HL-60/S4 (cell line): ENCODE measurements at regions not wholly inside any gene's neighbourhood (a gene's known extent, or its start where the extent isn't known, plus 50 kb on each side); places are given as distances from the start of the nearest gene placed in this dataset.

Experiments used
- in situ Hi-C: fragments of 300-500 bp; cut with MboI; formaldehyde crosslinking; loops from 2 replicates; pipeline ENCODE4 v1.14.3; 2022; ENCODE audit warnings: low sequenced_read_pairs

DNA sequence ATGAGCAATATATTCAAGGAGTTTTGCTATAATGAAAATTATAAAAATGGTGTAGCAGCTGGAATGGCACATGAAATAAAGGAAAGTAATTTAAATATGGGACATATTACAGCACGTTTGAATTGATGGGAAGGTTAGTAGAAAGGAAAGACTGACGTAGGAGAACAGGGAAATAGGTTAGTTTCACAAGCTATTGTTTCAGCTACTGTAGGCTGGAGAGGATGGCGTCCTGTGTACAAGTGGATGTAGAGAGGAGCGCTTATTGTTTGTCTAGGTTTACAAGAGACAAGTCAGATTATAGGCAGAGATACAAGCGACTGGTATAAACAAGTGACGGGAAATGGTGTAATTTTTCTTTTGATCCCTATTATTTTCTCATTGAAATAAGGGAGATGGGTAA lies 431.2 kb upstream of the PDE3A start:
- in situ Hi-C loops: no loop called here

DNA sequence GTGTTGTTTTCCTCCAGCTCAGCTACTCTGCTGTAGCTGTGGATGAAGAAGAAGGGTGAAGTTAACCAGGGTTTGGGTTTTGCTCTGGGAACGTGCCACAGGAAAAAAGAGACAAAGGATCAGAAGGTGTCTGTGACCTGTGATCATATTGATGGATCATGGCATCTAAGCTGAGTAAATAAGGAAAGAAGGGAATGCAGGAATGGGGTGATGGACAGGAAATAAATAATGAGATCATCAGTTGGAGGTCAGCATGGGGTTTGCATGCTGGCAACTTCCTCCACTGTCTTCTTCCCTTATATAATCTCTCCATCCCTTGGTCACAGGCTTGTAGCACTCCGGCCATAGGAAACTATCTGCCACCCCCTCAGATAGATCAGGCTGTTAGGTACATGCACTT lies 430.3 kb upstream of the PDE3A start:
- in situ Hi-C loops: no loop called here

DNA sequence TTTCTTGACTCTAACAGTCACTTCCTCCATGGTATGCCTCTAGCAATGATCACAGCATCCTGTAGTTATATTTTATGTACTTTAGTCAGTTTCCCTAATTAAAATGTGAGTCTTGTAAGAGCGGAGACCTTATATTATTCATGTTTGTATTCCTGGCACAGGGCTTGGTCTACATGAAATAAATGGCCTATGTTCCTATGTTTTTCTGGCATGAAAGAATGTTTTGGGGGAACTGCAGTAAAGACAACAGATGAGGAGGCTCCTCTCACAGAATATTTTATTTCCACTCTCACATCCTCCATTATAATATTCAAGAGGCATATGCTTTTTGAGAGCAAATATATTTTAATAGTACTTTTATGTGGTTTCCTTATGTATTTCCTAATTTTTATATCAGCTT lies 429.8 kb upstream of the PDE3A start:
- in situ Hi-C loops: no loop called here

DNA sequence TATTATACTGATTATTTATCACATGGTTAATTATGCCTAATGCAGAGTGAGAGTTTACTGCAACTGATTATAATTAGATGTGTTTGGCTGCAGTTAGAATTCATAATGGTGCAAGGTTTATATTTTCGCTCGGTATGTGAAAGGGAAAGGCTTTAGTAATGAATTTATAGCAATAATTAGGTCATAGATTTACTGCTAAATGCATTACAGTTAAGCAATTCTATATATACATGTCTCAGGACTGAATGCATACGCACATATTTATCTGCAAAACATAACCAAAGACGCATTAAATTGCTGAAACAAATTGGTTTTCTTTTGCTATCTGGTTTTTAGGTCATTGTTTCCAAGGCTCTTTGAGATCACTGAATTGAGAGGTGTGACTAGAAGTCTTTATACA lies 428.1 kb upstream of the PDE3A start:
- in situ Hi-C loops: no loop called here

DNA sequence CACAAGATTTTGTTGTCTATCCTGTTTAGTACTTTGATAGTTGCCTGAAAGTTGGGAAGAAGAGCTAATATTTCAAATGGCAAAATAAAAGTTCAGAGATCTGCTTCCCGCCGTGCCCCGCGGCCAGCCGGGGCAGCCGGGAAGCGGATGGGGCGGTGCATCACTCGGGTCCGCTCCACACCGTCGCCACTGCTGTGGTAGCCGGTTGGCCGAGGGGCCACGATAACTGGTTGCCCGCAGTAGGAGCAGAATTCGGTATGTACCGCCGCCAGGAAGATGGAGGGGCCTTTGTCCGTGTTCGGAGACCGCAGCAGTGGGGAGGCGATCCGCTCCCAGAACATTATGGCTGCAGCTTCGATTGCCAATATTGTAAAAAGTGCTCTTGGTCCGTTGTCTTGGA lies 427.2 kb upstream of the PDE3A start:
- in situ Hi-C loops: no loop called here

DNA sequence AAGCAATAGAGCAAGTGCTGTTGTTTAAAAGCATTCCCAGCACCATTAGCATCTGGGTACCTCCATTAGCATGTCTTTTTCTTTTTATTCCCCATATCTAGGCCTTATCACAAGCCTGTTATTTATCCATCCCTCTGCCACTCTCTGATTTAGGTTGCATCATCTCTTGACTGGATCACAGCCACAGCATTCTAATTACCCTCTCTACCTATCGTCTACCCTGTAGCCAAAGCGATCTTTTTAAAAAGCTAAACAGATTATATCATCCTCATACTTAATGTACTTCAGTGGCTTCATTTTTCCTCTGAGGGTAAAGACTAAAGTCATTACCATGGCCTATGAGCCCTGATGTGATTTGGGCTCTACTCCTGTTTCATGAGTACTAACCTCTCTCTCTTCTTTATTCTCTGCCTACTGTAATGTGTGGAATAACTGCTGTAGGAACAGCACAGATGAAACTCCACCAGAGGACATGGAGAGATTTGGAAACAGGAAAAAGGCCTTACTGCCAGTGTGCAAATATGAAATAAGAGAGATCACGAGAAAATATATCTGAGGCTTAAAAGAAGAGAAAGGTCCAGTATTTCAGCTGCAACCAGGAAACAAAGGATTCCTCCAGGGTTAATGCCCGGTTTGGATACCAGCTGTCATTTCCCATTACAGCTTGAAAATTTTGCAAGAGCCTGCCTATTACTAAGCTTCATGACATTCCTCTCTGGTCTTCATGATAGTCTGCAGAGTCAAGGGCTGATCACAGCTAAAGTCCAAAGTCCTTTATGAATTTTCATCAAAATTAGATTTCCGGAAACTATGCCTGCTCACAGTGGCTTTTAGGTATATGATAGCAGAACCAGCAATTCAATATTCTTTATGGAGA lies 422.5 kb upstream of the PDE3A start:
- in situ Hi-C loops: no loop called here

DNA sequence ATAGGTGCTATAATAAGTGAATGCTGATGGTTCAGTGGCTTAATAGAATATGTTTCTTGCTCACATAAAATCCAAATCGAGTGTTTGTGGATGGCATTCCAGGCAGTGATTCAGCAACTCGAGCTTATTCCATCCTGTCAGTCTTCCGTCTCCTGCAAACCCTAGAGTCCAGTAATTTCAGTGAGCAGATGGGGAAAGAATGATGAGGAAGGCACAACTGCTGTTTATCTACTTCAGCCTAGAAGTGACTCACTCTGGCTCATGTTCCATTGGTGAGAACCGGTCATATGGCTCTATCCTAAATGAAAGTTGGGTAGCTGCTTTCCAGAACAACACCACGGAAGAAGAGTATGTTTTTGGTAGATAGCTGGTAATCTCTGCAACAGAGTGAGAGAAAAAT lies 421.8 kb upstream of the PDE3A start:
- in situ Hi-C loops: no loop called here

DNA sequence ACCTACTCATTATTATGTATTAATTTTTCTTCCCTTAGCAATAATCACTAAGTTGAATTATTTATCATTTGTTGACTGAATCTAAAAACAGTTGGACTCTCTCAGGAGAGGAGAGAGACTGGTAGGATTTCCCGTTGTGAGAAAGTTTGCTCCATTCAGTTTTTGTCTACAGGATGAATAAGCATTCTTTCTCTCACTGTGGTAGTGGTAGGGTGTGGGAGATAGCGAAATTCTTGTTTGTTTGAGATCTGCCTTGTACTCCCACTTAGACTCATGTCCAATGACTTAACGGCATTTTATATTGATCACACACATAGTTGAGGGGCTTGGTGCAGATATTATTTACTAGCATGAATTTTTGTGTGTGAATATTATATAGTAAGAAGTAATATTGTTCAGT lies 421.0 kb upstream of the PDE3A start:
- in situ Hi-C loops: no loop called here

DNA sequence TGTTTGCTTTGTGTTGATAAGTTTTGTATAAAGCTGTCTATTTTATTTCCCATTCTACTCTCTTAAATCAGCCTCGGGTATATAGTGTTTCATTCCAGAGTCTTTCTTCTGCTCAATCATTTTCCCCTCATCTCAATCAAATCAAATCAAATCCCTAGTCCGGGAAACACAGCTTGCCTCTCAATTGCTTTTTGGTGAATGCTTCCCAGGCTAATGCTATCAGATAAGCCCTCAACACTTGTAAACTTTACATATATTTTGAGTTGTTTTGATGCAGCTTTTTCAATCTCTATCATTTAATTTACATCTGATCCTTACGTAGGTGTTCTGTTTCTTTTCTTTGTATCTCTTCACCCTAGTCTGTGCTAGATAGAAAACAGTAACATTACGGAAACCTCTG lies 416.7 kb upstream of the PDE3A start:
- in situ Hi-C loops: no loop called here

DNA sequence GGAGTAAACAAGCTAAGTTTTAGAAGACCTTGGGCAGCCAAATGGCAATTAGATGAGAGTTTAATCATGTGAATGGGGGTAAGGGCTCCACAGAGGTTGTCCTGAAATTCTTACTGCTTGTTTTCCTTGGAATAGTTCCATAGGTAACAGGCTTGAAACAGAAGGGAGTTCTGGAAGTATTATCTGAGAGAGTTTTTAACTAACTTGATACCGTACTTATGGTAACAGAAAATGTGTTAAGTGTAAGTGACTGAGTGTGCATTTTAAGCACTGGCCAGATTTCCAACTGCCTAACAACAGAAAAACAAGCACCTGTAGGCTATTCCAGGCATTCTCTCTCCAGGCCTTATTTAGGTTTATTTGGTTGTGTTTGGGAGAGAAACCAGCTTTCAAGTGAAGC lies 414.6 kb upstream of the PDE3A start:
- in situ Hi-C loops: no loop called here

DNA sequence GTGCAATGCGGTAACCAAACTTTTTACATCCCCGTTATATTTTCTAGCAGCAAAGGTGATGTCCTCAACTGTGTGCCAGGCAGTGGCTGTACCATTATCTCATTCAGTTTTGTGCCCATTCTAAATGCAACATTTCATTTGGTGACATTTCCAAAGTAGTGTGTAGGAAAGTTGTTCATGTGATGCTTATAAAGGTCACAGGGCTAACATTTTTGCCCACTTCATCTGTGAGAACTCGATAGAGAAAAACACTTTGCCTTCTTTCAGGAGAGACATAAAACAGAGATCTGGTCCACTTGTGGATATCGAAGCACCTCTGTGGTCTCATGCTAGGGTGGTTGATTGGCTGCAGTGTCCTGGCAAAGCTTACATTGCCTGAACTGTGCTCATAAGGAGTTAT lies 414.2 kb upstream of the PDE3A start:
- in situ Hi-C loops: no loop called here

DNA sequence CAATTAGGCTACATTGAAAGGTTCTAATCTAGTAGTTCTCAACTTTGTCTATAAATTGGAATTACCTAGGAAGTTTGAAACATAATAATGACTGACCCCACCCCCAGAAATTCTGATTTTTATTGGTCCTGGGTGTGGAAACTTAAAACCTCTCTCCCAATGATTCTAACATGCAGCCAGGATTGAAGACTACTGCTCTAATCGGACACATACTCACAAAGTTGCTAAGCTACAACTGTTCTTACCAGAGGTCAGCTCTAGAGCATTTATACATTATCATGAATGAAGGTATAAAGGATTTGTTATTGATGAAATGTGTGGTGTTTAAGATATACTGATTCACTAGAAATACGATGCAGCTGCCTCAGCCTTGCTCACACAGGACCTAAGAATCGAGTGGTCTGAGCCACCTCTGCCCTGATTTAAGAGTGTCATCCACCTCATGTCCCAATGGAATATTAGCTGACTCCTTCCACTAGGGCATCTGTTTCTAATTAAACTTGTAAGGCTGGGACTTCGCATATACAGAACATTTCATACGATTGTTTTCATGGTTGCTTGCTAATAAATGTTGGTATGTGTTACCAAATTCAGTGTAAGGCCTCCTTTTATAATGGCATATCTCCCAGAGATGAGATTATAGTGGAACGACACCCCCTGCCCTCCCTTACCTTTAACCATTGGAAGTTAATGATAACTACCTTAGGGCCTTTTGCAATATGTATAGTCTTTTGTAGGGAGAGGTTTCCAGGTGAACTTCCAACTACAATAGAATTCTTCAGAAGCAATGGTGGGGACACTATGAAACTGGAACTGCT lies 410.8 kb upstream of the PDE3A start:
- in situ Hi-C loops: no loop called here

DNA sequence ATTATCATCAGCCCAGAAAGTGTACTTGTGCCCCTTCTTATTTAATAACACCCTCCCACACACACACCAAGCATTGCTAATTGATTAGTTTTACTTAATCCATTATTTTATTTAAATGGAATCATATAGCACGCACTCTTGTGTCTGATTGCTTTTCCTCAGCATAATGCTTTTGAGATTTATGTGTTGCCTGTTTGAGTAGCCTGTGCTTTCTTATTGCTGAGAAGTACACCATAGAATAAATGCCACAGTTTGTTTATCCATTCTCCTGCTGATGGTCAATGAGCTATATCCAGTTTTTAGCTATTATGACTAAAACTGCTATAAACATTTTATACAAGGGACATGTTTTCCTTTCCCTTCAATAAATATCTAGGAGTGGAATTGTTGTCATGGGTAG lies 409.9 kb upstream of the PDE3A start:
- in situ Hi-C loops: no loop called here

DNA sequence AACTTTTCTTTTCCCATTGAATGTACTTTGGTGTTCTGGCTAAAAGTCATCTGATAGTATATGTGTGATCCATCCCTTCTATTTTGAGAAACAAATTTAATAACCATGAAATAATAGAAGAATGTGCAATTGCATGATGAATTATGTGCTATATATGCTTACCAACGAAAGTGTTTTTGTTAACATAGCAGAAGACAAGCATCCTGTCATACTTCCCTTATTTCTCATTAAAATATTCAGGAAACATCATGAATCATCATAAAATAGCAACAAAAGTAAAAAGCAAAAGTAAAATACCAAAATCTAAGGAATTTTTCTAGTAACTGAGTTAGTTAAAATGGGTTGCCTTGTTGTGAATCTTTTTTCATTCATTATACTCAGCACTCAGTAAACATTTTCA lies 409.0 kb upstream of the PDE3A start:
- in situ Hi-C loops: no loop called here

DNA sequence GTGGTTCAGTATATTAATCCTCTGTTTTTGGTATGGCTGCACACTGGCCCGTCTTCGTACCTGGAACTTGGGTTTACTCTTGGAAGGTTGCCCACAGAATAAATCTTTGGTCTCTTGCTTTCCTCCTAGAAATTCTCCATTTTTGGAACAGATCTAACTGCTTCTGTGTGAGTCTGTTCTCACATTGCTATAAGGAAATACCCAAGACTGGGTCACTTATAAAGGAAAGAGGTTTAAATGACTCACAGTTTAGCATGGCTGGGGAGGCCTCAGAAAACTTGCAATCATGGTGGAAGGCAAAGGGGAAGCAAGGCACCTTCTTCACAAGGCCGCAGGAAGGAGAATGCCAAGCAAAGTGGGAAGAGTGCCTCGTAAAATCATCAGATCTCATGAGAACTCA lies 407.8 kb upstream of the PDE3A start:
- in situ Hi-C loops: no loop called here

DNA sequence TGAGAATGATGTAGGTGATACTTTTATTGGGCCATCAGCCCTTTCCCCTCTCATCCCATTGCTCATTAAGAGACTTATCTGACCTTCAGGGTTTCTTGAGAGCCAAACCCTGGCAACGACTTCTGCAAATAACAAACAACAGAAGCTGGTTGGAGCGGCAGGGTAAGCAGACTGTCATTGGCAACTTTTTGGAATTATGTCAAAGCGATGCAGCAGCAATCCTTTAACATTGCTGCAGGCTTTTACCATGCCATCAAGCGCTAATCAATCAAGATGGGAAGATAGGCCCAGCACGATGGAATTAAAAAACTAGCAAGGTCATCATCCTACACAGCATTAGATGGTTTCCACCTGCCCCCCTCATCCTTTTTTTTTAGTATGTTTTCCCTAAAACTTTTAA lies 406.1 kb upstream of the PDE3A start:
- in situ Hi-C loops: no loop called here

DNA sequence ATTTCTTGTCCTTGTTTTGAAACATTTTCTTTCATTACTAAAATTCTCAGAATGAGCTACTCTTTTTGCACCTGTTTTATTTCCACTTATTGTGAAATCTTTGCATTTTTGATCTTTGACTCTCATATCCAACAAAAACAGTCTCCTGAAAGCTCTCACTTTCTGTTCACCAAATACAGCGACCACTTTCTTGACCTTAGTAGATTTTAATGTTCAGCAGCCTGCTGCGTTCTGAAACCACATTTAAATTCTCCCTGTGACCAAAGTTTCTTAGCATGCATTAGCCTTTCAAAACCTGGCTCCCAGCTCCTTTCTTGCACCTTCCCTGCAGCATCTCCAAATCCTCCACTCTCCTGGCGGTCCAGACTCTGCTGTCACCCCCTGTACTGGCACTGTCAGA lies 404.4 kb upstream of the PDE3A start:
- in situ Hi-C loops: no loop called here

DNA sequence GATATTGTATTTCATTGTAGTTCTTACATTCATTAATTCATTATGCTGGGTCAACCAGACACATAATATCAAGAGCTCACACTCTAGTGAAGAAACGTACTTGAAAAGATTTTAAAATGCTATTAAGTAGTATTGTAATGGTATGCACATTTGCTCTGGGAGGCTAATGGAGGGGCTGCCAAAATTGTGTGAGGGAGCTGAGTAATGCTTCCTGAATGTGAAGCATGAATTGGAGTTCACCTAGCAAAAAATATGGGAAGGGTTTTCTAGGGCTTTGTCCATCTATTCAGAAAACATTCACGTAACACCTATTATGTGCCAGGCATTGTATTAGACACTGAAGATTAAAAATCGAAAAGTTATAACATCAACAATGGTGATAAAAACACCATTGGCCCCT lies 403.8 kb upstream of the PDE3A start:
- in situ Hi-C loops: no loop called here

DNA sequence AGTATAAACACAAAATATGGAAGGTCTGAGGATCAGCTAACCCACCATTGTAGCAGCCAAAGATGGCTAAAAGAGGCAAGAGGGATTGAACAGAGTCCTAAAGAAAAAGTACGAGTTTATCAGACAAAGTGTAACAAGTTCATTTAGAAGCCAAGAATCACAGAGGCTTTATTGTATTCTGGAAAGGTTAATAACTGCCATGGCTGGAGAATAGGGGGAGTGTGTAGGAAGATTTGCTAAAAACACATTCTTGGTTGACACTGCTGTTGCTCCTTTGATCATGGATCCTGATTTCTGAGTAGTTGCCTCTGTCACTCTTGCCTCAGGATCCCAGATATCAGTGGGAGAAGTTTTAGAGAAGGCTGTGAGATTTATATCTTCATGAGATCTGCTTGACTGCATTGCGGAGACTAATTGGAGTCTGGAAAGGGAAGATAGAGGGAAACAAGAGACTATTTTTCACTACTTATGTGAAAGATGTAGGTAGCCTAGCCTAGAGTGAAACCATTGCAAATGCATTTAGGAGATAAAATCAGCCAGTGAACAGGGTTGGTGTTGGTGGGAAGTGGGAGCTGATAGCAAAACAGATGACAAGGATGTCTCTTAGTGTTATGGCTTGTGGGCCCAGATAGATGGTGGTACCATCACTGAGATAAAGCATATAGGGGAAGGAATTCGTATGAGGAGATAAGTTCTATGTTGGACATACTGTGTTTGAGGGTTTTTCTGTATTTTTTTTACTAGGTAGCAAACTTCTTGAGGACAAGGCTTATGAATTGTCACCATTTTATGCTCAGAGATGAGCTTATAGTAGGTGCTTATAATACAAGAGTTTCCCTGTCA lies 402.9 kb upstream of the PDE3A start:
- in situ Hi-C loops: no loop called here

DNA sequence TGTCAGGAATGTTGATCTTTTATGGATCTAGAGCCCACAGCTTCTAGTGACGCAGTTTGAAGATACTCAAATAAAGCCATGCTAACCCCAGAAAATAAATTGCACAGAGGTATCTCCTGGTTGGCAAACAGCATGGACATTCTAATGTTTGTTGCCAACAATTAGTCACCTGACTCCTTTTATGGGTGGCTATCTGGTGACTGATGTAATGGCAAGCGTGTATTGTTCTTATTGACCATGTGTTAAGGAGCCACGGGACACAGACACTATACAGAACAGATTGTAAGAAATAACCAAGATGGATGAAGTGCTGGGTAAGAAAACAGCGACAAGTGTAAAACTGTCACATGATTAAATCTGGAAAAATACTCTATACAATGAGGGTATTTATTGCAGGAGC lies 401.3 kb upstream of the PDE3A start:
- in situ Hi-C loops: no loop called here

DNA sequence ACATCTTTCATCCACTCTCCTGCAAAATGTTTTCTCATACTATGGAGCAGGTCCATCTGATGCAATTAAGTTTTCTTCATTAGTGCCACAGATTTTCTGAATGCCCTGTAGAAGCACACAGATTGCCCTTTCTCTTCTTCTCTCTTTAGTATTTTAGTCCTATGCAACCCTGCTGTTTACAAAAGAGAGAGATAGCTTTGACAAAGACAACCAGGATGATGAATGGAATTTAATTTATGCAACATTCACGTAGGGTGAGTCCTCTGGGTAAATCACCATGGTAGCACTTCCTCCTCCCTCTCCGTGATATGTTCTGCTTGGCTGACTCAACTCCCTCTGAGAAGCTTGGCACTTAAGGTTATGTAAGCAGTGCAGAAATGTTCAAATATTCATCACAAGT lies 400.9 kb upstream of the PDE3A start:
- in situ Hi-C loops: no loop called here
